Dendritic cell treated with granulocyte-macrophage colony-stimulating factor and Interleukin-4, amounts not matched to agents 40 ng/mL and 50 ng/mL, for 4 days (primary cell): ENCODE measurements at regions not wholly inside any gene's neighbourhood (a gene's known extent, or its start where the extent isn't known, plus 50 kb on each side); places are given as distances from the start of the nearest gene placed in this dataset.
A peak's percentile ranks its signal among the peaks of the same experiment; 100 is the strongest.

Source experiments
- H3K27ac Mint-ChIP-seq: one replicate; pipeline ENCODE4 v1.8.0; 2022; ENCODE audit warnings: mild to moderate bottlenecking, mixed read lengths
- H3K27me3 Mint-ChIP-seq: one replicate; pipeline ENCODE4 v1.8.0; 2022; ENCODE audit warnings: mild to moderate bottlenecking, mixed read lengths
- H3K36me3 Mint-ChIP-seq: one replicate; pipeline ENCODE4 v1.8.0; 2022; ENCODE audit warnings: low read depth, mixed read lengths
- H3K4me1 Mint-ChIP-seq: one replicate; pipeline ENCODE4 v1.8.0; 2022; ENCODE audit warnings: low read depth, mixed read lengths
- H3K4me3 Mint-ChIP-seq: one replicate; pipeline ENCODE4 v1.8.0; 2022; ENCODE audit warnings: mild to moderate bottlenecking, moderate library complexity, mixed read lengths
- H3K9me3 Mint-ChIP-seq: one replicate; pipeline ENCODE4 v1.8.0; 2022; ENCODE audit warnings: mixed read lengths
- intact Hi-C: fragments of 100-400 bp; cut with micrococcal nuclease; formaldehyde crosslinking; loops from one replicate; pipeline ENCODE4 v1.15.0; 2022

DNA sequence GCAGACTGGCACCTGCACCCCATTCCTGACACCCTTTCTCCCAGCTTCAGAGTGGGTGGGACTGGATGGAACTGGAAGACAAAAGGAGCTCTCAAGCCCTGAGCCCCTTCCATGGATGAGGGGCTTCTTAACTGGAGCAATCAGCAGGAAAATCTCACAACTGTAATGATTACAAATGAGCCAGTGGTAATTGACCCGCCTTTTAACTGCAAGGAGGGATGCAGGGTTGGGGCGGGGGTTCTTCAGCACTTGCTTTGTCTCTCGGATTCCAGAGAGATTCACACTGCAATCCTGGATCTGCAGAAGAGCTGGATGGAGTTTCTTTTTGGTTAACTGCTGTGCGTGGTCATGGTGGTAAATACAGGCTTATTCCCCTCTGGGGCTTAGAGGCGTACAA lies 160.1 kb upstream of the SHB start:
- H3K4me3 Mint-ChIP-seq = no peak overlapping the region
- intact Hi-C loops = no loop called here

DNA sequence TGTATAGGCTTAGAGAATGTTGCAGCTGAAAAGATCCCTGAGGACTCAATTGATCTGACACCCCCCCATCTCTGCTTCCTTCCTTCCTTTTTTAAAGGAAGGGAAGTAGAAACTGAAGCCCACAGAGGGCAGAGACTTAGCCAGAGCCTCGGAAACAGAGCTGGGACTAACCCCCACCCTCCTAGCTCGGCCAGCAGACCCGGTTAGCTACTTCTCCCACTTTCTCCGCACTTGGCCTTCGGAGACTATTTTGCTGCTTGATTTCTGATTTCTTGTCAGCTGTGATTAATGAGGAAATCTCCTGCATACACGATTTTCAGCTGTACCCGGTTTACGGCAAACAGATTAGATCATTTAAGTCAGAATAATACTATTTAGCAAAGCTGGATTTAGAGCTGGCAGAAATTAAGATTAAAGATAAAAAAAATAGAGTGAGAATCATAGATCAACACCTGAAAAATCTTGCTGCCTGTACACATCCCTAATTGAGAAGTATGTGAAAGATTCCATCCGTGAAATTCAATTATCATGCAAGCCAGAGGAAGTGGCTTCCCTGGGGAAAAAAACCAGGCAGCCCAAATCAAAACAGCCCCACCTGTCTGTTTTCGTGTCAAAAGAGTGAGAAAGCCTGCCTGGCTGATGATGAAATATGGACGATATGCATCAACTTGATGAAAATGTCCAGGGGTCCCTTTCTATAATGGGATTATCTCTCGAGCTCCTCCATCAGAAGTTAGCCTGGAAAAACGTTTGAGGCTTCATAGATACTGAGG lies 159.5 kb upstream of the SHB start:
- intact Hi-C loops = no loop called here
- Mint-ChIP-seq H3K9me3 (no peaks in the 10 kb centered on the region), H3K4me3 (no peak overlapping the region), H3K27me3 (peaks cover 32% of the 10 kb centered on the region), H3K4me1 (peaks cover 12% of the 10 kb centered on the region), H3K36me3 (no peaks in the 10 kb centered on the region), H3K27ac (no peak overlapping the region)

More for the DNA sequence above, 160.1 kb upstream of the SHB start:
- H3K9me3 Mint-ChIP-seq = no peaks in the 10 kb centered on the region
- H3K36me3 Mint-ChIP-seq = no peaks in the 10 kb centered on the region
- peaks cover 33% of the 10 kb centered on the region for H3K27me3 Mint-ChIP-seq
- peaks cover 12% of the 10 kb centered on the region for H3K4me1 Mint-ChIP-seq
- H3K27ac Mint-ChIP-seq = no peak overlapping the region

DNA sequence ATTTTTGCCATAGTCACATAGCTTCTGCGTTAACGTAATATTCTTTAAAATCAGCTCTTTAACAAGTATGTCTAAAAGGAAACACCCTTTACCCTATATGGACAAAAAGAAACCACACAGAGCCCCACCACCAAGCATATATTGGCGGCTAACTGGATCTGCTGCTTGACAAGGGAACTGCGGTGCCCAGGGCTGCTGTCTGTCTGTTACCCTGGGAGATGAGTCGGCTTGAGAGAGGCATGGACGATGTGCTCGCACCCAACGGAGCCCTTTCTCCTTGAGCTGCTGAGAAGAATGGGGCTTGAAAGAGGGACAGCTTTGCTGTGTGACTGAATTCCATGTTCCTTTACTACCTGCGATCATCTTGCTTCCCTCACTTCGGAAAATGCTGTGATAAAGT lies 158.6 kb upstream of the SHB start:
- no peak overlapping the region for H3K27ac Mint-ChIP-seq
- no peaks in the 10 kb centered on the region for H3K36me3 Mint-ChIP-seq
- peaks cover 12% of the 10 kb centered on the region for H3K4me1 Mint-ChIP-seq
- H3K27me3 Mint-ChIP-seq = peaks cover 27% of the 10 kb centered on the region
- no peak overlapping the region for H3K4me3 Mint-ChIP-seq
- H3K9me3 Mint-ChIP-seq = no peaks in the 10 kb centered on the region
- intact Hi-C loops = no loop called here

GRCh38 chr9:38227061-38227540 lies 158.1 kb upstream of the SHB start:
- peaks cover 27% of the 10 kb centered on the region for H3K27me3 Mint-ChIP-seq
- intact Hi-C loops = no loop called here
- H3K4me3 Mint-ChIP-seq = peak overlapping the region; percentile 46
- peaks cover 12% of the 10 kb centered on the region for H3K4me1 Mint-ChIP-seq
- no peaks in the 10 kb centered on the region for H3K36me3 Mint-ChIP-seq
- no peak overlapping the region for H3K27ac Mint-ChIP-seq
- no peaks in the 10 kb centered on the region for H3K9me3 Mint-ChIP-seq

DNA sequence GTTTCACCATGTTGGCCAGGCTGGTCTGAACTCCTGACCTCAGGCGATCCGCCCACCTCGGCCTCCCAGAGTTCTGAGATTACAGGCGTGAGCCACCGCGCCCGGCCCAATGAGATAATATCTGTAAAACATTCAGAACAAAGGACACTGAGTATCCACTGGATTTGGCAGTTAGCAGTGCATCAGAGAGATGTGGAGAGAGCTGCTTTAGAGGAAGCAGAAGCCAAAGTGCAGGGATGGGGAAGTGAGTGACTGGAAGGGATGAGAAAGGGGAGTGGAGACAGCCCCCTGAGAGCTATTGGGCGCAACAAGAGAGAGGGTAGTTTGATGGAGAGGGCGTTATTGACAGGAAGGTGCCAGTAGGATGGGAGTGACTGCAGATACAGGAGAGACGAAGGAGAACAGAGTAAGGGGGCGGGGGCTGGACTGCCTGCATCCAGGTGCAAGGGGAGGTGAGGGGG lies 157.5 kb upstream of the SHB start:
- H3K4me3 Mint-ChIP-seq = peak overlapping the region; percentile 27
- H3K9me3 Mint-ChIP-seq = no peaks in the 10 kb centered on the region
- peaks cover 12% of the 10 kb centered on the region for H3K4me1 Mint-ChIP-seq
- no peak overlapping the region for H3K27ac Mint-ChIP-seq
- peaks cover 27% of the 10 kb centered on the region for H3K27me3 Mint-ChIP-seq
- intact Hi-C loops = no loop called here
- no peaks in the 10 kb centered on the region for H3K36me3 Mint-ChIP-seq

- intact Hi-C loops = no loop called here
- H3K36me3 Mint-ChIP-seq = no peaks in the 10 kb centered on the region
- no peaks in the 10 kb centered on the region for H3K9me3 Mint-ChIP-seq
- H3K4me1 Mint-ChIP-seq = peaks cover 12% of the 10 kb centered on the region
- H3K27ac Mint-ChIP-seq = no peak overlapping the region
- no peak overlapping the region for H3K4me3 Mint-ChIP-seq
- H3K27me3 Mint-ChIP-seq = peaks cover 27% of the 10 kb centered on the region
Measured at GRCh38 chr9:38224941-38225340, 155.9 kb upstream of the SHB start.

DNA sequence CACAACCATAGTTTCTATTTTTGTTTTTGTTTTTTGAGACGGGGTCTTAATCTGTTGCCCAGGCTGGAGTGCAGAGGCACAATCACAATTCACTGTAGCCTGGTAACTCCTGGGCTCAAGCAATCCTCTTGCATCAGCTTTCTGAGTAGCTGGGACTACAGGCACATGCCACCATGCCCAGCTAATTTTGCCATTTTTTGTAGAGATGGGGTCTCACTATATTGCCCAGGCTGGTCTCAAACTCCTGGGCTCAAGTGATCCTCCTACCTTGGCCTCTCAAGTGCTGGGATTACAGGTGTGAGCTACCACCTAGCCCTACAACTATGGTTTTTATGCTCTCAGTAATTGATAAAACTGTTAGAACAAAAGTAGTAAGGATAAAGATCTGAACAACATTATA lies 147.5 kb upstream of the SHB start:
- H3K27ac Mint-ChIP-seq = no peak overlapping the region
- peaks cover 3% of the 10 kb centered on the region for H3K27me3 Mint-ChIP-seq
- peaks cover 6% of the 10 kb centered on the region for H3K4me1 Mint-ChIP-seq
- H3K9me3 Mint-ChIP-seq = no peaks in the 10 kb centered on the region
- no peak overlapping the region for H3K4me3 Mint-ChIP-seq
- intact Hi-C loops = no loop called here
- no peaks in the 10 kb centered on the region for H3K36me3 Mint-ChIP-seq

DNA sequence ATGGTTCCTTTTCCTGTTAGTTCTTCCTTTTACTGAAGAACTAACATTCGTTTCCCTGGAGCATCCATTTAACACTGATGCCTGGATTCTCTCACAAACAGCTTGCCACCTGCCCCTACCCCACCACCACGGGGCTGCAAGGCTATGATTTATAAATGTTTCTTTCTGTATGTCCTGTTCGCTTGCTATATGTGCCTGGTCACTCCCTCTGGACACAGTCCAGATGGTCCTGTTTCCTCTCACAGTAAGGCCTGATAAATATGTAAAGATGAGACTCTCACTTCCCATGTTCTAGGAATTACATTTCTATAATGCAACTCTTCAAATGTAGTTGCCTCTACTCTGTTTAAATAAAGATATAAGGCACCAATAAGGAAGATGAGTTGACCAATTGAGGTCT lies 146.4 kb upstream of the SHB start:
- Mint-ChIP-seq H3K9me3 (no peaks in the 10 kb centered on the region), H3K27me3 (peaks cover 3% of the 10 kb centered on the region), H3K4me1 (peaks cover 6% of the 10 kb centered on the region), H3K27ac (no peak overlapping the region), H3K4me3 (no peak overlapping the region), H3K36me3 (no peaks in the 10 kb centered on the region)
- intact Hi-C loops = no loop called here

GRCh38 chr9:38214432-38214831 lies 145.4 kb upstream of the SHB start:
- Mint-ChIP-seq H3K4me3 (no peak overlapping the region), H3K36me3 (no peaks in the 10 kb centered on the region), H3K4me1 (peaks cover 6% of the 10 kb centered on the region), H3K27ac (no peak overlapping the region), H3K27me3 (peaks cover 3% of the 10 kb centered on the region), H3K9me3 (no peaks in the 10 kb centered on the region)
- intact Hi-C loops = no loop called here

GRCh38 chr9:38213631-38214299 lies 144.7 kb upstream of the SHB start:
- H3K27ac Mint-ChIP-seq = no peak overlapping the region
- peaks cover 3% of the 10 kb centered on the region for H3K27me3 Mint-ChIP-seq
- intact Hi-C loops = no loop called here
- H3K4me3 Mint-ChIP-seq = no peak overlapping the region
- H3K4me1 Mint-ChIP-seq = peaks cover 6% of the 10 kb centered on the region
- no peaks in the 10 kb centered on the region for H3K36me3 Mint-ChIP-seq
- H3K9me3 Mint-ChIP-seq = no peaks in the 10 kb centered on the region

DNA sequence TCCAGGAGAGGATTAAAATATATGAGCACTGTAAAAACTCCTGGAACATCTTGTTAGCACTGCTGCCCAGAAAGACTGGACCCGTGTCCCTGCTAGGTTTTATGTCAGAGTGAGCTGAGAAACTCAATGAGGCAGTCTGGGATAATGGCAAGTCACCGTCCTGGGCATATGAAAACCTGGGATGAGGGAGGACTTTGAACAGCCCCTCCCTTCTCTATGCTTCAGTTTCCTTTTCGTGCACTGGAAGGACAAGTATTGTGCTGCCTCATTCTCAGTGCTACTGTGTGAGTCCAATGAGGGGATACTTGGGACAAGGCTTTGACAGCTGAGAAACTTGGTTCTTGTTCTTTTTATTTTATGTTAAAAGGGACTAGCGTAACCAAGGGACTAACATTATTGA lies 143.0 kb upstream of the SHB start:
- Mint-ChIP-seq H3K9me3 (no peaks in the 10 kb centered on the region), H3K27me3 (peaks cover 2% of the 10 kb centered on the region), H3K27ac (no peak overlapping the region), H3K4me1 (peaks cover 6% of the 10 kb centered on the region), H3K4me3 (no peak overlapping the region), H3K36me3 (no peaks in the 10 kb centered on the region)
- intact Hi-C loops = no loop called here

GRCh38 chr9:38211002-38211401 lies 142.0 kb upstream of the SHB start:
- H3K27ac Mint-ChIP-seq = no peak overlapping the region
- intact Hi-C loops = no loop called here
- no peaks in the 10 kb centered on the region for H3K36me3 Mint-ChIP-seq
- H3K4me3 Mint-ChIP-seq = no peak overlapping the region
- no peaks in the 10 kb centered on the region for H3K9me3 Mint-ChIP-seq
- H3K4me1 Mint-ChIP-seq = peaks cover 6% of the 10 kb centered on the region
- H3K27me3 Mint-ChIP-seq = peaks cover 2% of the 10 kb centered on the region

DNA sequence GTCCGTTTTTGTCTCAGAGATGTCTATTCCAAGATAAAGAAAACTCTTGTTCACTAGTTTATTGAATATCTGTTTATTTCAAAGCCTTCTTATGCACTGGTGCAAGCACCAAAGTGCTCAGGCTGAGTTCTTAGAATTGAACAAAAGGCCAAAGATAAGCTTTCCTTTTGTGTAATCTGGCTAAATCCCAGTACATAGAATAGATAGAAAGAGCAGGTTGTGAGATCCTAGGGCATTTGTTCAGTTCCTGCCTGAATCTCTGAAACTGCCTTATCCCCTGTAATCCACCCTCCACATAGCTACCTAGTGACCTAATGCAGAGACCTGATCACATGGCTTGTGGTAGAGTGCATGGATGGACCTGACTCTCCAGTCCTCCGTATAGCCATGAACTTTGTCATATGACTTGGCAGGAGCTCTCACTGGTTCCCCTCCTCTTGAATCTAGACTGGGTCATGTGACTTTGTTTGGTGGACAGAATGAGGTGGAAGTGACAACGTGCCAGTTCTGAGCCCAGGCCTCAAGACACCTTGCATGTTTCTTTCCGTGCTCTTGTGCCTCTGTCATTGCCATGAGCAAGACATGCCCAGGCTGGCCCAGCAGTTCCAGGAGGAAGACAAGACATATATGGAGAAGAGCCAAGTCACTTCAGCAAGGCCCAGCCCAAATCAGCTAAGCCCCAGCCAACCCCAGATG lies 139.3 kb upstream of the SHB start:
- Mint-ChIP-seq H3K4me1 (no peaks in the 10 kb centered on the region), H3K4me3 (no peak overlapping the region), H3K36me3 (no peaks in the 10 kb centered on the region), H3K27ac (no peak overlapping the region), H3K27me3 (no peaks in the 10 kb centered on the region), H3K9me3 (no peaks in the 10 kb centered on the region)
- intact Hi-C loops = no loop called here

- H3K9me3 Mint-ChIP-seq = no peaks in the 10 kb centered on the region
- no peak overlapping the region for H3K4me3 Mint-ChIP-seq
- no peaks in the 10 kb centered on the region for H3K36me3 Mint-ChIP-seq
- H3K27me3 Mint-ChIP-seq = no peaks in the 10 kb centered on the region
- H3K27ac Mint-ChIP-seq = no peak overlapping the region
- intact Hi-C loops = no loop called here
- H3K4me1 Mint-ChIP-seq = no peaks in the 10 kb centered on the region
Measured at GRCh38 chr9:38207247-38207778, 138.3 kb upstream of the SHB start.
